ENCODE measurements at regions not wholly inside any gene's neighbourhood (a gene's known extent, or its start where the extent isn't known, plus 50 kb on each side); places are given as distances from the start of the nearest gene placed in this dataset.

- Mint-ChIP-seq H3K27ac (no peak overlapping the region), H3K9me3 (no peaks in the 10 kb centered on the region), H3K4me1 (ENCODE audit: low read depth) (no peaks in the 10 kb centered on the region), H3K4me3 (no peak overlapping the region), H3K27me3 (no peaks in the 10 kb centered on the region), H3K36me3 (ENCODE audit: low read depth) (no peaks in the 10 kb centered on the region)
- Histone ChIP-seq H3K4me3 (ENCODE audit: low read length) (no peak overlapping the region), H3K36me3 (ENCODE audit: insufficient read depth, low read length) (no peaks in the 10 kb centered on the region), H3K27ac (ENCODE audit: low read depth in 1 of 2, low read length in 2 of 2) (no peak overlapping the region), H3K4me1 (ENCODE audit: insufficient read depth, low read length) (no peaks in the 10 kb centered on the region), H3K9me3 (ENCODE audit: control insufficient read depth in 1 of 2, insufficient read depth in 1 of 2, low read length in 2 of 2) (peaks cover 0 to 4% of the 10 kb centered on the region in 2 experiments), H3K27me3 (ENCODE audit: control insufficient read depth in 1 of 2, insufficient read depth in 2 of 2, low read length in 2 of 2) (no peaks in the 10 kb centered on the region)
- ChIA-PET CTCF (no interaction called here), POLR2A (no interaction called here)
- no peak for ATAC-seq (ENCODE audit: poor library complexity)
- intact Hi-C loops (cut with DNase I, micrococcal nuclease), result no loop called here
- no peak for DNase-seq
- TF ChIP-seq, protein P1, sequence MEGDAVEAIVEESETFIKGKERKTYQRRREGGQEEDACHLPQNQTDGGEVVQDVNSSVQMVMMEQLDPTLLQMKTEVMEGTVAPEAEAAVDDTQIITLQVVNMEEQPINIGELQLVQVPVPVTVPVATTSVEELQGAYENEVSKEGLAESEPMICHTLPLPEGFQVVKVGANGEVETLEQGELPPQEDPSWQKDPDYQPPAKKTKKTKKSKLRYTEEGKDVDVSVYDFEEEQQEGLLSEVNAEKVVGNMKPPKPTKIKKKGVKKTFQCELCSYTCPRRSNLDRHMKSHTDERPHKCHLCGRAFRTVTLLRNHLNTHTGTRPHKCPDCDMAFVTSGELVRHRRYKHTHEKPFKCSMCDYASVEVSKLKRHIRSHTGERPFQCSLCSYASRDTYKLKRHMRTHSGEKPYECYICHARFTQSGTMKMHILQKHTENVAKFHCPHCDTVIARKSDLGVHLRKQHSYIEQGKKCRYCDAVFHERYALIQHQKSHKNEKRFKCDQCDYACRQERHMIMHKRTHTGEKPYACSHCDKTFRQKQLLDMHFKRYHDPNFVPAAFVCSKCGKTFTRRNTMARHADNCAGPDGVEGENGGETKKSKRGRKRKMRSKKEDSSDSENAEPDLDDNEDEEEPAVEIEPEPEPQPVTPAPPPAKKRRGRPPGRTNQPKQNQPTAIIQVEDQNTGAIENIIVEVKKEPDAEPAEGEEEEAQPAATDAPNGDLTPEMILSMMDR (IDR thresholded peaks at IDR 0.05), result no peak
Observed at GRCh38 chr18:1805521-1805920, 765.8 kb downstream of the METTL4 start.

GRCh38 chr18:1806884-1807615 is 764.3 kb downstream of the METTL4 start:
- POLR2A ChIA-PET, result no interaction called here

DNA sequence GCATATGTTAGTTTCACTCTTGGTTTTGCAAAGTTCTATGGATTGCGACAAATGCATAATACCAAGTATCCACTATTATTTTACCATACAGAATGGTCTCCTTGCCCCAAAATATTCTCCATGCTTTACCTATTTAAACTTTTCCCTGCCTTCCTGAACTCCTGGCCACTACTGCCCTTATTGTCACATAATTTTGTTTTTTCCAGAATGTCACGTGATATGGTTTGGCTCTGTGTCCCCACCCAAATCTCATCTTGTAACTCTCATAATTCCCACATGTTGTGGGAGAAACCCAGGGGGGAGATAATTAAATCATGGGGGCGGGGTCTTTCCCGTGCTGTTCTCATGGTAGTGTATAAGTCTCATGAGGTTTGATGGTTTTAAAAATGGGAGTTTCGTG is 760.0 kb downstream of the METTL4 start:
- TF ChIP-seq, protein P1 (IDR thresholded peaks at IDR 0.05), result no peak
- H3K9me3 Mint-ChIP-seq, result no peaks in the 10 kb centered on the region
- Histone ChIP-seq H3K27ac (ENCODE audit: low read depth in 1 of 2, low read length in 2 of 2) (no peak overlapping the region), H3K9me3 (ENCODE audit: control insufficient read depth in 1 of 2, insufficient read depth in 1 of 2, low read length in 2 of 2) (peaks cover 0 to 4% of the 10 kb centered on the region in 2 experiments), H3K27me3 (ENCODE audit: control insufficient read depth in 1 of 2, insufficient read depth in 2 of 2, low read length in 2 of 2) (no peaks in the 10 kb centered on the region), H3K36me3 (ENCODE audit: insufficient read depth, low read length) (no peaks in the 10 kb centered on the region), H3K4me1 (ENCODE audit: insufficient read depth, low read length) (no peaks in the 10 kb centered on the region), H3K4me3 (ENCODE audit: low read length) (no peak overlapping the region)
- ATAC-seq (ENCODE audit: poor library complexity) (no peak), DNase-seq (no peak)
- no peak overlapping the region for H3K27ac Mint-ChIP-seq
- ChIA-PET POLR2A (no interaction called here), CTCF (interaction anchor here (0.7 kb wide), 1 partner anchor 174 kb away, joined by 3 read pairs; no protein-coding TSS in a partner anchor)
- H3K4me3 Mint-ChIP-seq, result no peak overlapping the region
- no peaks in the 10 kb centered on the region for H3K36me3 Mint-ChIP-seq (ENCODE audit: low read depth)
- intact Hi-C loops (cut with DNase I, micrococcal nuclease), result no loop called here
- H3K4me1 Mint-ChIP-seq (ENCODE audit: low read depth), result no peaks in the 10 kb centered on the region
- no peaks in the 10 kb centered on the region for H3K27me3 Mint-ChIP-seq

More at GRCh38 chr18:1806884-1807615, 764.3 kb downstream of the METTL4 start:
- ATAC-seq (ENCODE audit: poor library complexity), result no peak
- no peaks in the 10 kb centered on the region for H3K4me1 Mint-ChIP-seq (ENCODE audit: low read depth)
- no peaks in the 10 kb centered on the region for H3K36me3 Mint-ChIP-seq (ENCODE audit: low read depth)
- H3K27ac Mint-ChIP-seq, result no peak overlapping the region
- CTCF ChIA-PET, result no interaction called here
- no peaks in the 10 kb centered on the region for H3K4me1 ChIP-seq (ENCODE audit: insufficient read depth, low read length)
- H3K36me3 ChIP-seq (ENCODE audit: insufficient read depth, low read length), result no peaks in the 10 kb centered on the region
- TF ChIP-seq, protein P1 (IDR thresholded peaks at IDR 0.05), result no peak
- H3K9me3 ChIP-seq (ENCODE audit: control insufficient read depth in 1 of 2, insufficient read depth in 1 of 2, low read length in 2 of 2), result peaks cover 0 to 4% of the 10 kb centered on the region in 2 experiments
- H3K27me3 Mint-ChIP-seq, result no peaks in the 10 kb centered on the region
- H3K9me3 Mint-ChIP-seq, result no peaks in the 10 kb centered on the region
- H3K4me3 ChIP-seq (ENCODE audit: low read length), result no peak overlapping the region
- intact Hi-C loops (cut with DNase I, micrococcal nuclease), result no loop called here
- no peaks in the 10 kb centered on the region for H3K27me3 ChIP-seq (ENCODE audit: control insufficient read depth in 1 of 2, insufficient read depth in 2 of 2, low read length in 2 of 2)
- DNase-seq, result no peak
- no peak overlapping the region for H3K4me3 Mint-ChIP-seq
- H3K27ac ChIP-seq (ENCODE audit: low read depth in 1 of 2, low read length in 2 of 2), result no peak overlapping the region
